ENCODE measurements at regions not wholly inside any gene's neighbourhood (a gene's known extent, or its start where the extent isn't known, plus 50 kb on each side); places are given as distances from the start of the nearest gene placed in this dataset.

DNA sequence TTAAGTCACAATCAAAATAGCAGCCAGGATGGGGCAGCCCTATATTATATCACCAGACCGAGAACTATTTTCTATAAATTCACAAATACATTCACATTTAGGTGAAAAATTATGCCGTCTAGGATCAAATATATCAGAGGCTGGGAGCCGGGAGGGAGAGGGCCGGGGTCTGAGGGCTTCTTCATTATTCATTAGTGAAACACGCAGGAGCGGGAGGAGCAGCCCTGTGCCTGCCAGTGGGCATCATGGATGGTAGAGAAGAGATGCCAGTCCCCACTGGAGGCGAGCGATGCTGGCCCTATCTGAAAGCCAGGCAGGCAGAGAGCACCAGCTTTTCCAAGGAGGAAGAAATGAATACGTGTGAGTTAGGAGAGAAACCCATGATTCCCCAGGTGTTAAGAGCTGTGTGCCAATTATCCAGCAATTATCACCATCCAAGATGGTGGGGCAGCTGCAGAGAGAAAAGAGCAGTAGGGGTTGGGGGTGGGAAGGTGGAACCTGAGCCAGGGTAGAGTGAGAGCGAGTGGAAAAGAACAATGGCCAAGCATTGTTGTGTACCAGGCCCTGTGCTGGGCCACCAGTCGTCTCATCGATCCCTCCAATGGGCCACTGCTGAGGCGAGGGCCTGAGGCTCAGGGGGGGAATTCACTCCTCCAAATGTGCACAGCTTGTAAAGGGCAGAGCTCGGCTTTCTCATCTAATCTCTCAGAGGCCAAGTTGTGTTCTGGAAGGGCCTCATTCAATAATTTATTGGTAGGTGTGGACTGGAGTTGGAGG, 261.3 kb upstream of the TLE3 start:
- TF ChIP-seq, protein P1, sequence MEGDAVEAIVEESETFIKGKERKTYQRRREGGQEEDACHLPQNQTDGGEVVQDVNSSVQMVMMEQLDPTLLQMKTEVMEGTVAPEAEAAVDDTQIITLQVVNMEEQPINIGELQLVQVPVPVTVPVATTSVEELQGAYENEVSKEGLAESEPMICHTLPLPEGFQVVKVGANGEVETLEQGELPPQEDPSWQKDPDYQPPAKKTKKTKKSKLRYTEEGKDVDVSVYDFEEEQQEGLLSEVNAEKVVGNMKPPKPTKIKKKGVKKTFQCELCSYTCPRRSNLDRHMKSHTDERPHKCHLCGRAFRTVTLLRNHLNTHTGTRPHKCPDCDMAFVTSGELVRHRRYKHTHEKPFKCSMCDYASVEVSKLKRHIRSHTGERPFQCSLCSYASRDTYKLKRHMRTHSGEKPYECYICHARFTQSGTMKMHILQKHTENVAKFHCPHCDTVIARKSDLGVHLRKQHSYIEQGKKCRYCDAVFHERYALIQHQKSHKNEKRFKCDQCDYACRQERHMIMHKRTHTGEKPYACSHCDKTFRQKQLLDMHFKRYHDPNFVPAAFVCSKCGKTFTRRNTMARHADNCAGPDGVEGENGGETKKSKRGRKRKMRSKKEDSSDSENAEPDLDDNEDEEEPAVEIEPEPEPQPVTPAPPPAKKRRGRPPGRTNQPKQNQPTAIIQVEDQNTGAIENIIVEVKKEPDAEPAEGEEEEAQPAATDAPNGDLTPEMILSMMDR (IDR thresholded peaks at IDR 0.05): no peak
- TF ChIP-seq POLR2AphosphoS5 (IDR thresholded peaks at IDR 0.05) (no peak), POLR2A (IDR thresholded peaks at IDR 0.05; ENCODE audit: low read depth) (no peak)
